Vagina (tissue), 2 donors: ENCODE measurements at regions not wholly inside any gene's neighbourhood (a gene's known extent, or its start where the extent isn't known, plus 50 kb on each side); places are given as distances from the start of the nearest gene placed in this dataset.
"Not testable (repeated sequence)": the region's sequence is repeated elsewhere in the genome, so short reads cannot be mapped to it uniquely, and the experiment has no call there.

Source experiments
- POLR2A ChIP-seq, 2 donors: fragments of 450-650 bp; IDR thresholded peaks; one replicate each; pipeline ENCODE4 v1.6.1; 2017; ENCODE audit warnings: antibody characterized with exemption in 2 of 2, mild to moderate bottlenecking in 2 of 2, moderate library complexity in 2 of 2
- POLR2AphosphoS5 ChIP-seq, 2 donors: sonication (generic); formaldehyde crosslinking; IDR thresholded peaks; one replicate each; pipeline ENCODE4 v1.9.0; 2017; ENCODE audit warnings: antibody characterized with exemption in 2 of 2, mild to moderate bottlenecking in 2 of 2, low read depth in 1 of 2; ENCODE audit not compliant: insufficient read depth in 1 of 2
- TF ChIP-seq, protein P1 (sequence below), 3 experiments: fragments of 450-650 bp in 2 of 3; fragments of 200-600 bp in 1 of 3; sonication (generic) in 1 of 3; IDR thresholded peaks; one replicate each; pipeline ENCODE4 v1.5.1; 2017 to 2019; ENCODE audit warnings: antibody characterized with exemption in 3 of 3, mild to moderate bottlenecking in 2 of 3, moderate library complexity in 2 of 3

DNA sequence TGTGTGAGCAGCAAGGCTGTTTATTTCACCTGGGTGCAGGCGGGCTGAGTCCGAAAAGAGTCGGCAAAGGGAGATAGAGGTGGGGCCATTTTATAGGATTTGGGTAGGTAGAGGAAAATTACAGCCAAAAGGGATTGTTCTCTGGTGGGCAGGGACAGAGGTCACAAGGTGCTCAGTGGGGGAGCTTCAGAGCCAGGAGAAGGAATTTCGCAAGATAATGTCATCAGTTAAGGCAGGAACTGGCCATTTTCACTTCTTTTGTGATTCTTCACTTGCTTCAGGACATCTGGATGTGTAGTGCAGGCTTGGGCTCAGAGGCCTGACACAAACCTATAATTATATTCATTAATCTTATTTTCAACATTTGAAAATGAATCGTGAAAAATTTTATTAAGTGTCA lies 1001.9 kb downstream of the STPG2 start:
- not testable (repeated sequence) for TF ChIP-seq POLR2A (IDR thresholded peaks at IDR 0.05); POLR2AphosphoS5 (IDR thresholded peaks at IDR 0.05; ENCODE audit: insufficient read depth in 1 of 2, low read depth in 1 of 2)
- TF ChIP-seq, protein P1, sequence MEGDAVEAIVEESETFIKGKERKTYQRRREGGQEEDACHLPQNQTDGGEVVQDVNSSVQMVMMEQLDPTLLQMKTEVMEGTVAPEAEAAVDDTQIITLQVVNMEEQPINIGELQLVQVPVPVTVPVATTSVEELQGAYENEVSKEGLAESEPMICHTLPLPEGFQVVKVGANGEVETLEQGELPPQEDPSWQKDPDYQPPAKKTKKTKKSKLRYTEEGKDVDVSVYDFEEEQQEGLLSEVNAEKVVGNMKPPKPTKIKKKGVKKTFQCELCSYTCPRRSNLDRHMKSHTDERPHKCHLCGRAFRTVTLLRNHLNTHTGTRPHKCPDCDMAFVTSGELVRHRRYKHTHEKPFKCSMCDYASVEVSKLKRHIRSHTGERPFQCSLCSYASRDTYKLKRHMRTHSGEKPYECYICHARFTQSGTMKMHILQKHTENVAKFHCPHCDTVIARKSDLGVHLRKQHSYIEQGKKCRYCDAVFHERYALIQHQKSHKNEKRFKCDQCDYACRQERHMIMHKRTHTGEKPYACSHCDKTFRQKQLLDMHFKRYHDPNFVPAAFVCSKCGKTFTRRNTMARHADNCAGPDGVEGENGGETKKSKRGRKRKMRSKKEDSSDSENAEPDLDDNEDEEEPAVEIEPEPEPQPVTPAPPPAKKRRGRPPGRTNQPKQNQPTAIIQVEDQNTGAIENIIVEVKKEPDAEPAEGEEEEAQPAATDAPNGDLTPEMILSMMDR (IDR thresholded peaks at IDR 0.05) = not testable (repeated sequence)
